NCI-H82 treated with DMSO at 0.1 percent for 48 hours (cell line): ENCODE measurements at regions not wholly inside any gene's neighbourhood (a gene's known extent, or its start where the extent isn't known, plus 50 kb on each side); places are given as distances from the start of the nearest gene placed in this dataset.
"Not testable (repeated sequence)": the region's sequence is repeated elsewhere in the genome, so short reads cannot be mapped to it uniquely, and the experiment has no call there.

Source experiments
- DNase-seq: peaks from one replicate; lab custom pipeline; 2025; ENCODE audit not compliant: unreplicated experiment; lab: John Stamatoyannopoulos, UW

DNA sequence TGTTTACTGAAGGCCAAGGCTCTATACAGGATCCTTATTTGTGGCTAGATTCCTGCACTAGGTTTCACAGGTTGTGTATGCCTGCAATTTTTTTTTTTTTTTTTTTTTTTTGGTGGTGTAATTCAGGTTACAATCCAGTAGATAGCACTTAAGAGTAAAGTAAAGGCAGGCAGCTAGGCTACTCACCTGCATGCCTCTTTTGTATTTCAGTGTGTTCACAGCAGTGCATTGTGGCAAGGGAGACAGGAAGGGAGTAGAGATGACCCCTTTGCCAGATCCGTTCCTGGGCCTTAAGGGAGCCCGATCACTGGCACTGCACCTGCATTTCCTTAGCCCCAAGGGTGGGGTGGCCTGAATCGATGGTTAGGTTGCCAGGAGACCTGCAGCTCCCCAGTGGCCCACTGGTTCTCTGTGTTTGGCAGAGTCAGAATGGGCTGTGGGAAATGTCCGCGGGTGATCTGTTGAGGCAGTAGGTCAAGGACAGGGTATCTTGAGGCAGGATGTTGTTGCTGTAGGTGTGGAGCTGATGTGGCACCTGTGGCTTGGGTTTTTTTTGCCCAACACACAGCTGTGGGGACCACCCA, 374.9 kb upstream of the AADAT start:
- DNase-seq: no peak

DNA sequence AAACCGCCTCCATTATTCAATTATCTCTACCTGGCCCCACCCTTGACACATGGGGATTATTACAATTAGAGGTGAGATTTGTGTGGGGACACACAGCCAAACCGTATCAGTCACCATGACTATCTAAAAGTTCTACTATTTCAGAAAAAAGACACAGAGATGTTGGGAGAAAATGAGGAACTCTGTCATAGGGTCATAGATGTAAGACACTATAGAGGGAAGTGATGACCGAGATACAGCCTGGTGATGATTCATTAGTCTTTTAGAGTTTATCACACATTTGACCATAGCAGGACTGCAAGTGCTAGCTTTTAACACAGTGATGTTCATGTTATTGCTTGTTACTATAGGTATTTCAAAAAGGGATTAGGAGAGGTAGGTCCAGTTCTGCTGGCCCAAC, 357.0 kb upstream of the AADAT start:
- DNase-seq: no peak

DNA sequence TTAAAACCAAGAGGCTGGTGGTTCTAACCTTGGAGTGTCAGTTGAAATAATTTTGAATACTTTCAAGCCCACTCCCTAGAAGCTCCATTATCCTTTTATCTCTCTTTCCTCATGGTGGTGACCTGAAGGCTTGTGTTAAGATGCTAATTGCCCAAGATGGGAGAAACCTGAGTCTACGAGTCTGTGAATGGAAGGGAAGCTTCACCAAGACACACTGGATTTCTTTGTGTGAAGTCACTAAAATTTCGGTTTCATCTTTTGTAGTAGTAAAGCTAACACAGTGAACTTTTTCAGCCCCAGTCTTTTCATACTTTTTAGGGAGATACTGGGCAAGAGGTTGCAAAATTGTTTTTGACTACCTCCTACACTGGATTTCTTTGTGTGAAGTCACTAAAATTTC, 351.4 kb upstream of the AADAT start:
- not testable (repeated sequence) for DNase-seq

DNA sequence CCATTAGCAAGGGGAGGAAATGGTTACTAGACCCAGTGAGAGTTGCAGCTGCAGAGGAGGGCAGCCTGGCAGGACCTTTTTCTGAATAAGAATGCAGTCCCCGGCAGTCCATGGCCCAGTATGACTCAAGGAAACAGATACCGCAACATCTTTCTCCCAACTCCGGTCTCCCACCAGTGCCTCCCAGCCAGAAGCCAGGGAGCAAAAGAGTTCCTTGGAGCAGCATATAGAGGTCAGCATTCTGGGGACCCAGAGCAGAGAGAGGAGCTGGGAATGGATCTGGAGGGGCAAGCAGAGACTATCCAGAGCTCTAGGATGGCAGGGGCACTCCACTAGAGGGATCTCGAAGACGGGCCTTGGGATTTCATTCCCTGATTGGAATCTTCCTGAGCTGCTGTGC, 339.2 kb upstream of the AADAT start:
- DNase-seq: no peak

DNA sequence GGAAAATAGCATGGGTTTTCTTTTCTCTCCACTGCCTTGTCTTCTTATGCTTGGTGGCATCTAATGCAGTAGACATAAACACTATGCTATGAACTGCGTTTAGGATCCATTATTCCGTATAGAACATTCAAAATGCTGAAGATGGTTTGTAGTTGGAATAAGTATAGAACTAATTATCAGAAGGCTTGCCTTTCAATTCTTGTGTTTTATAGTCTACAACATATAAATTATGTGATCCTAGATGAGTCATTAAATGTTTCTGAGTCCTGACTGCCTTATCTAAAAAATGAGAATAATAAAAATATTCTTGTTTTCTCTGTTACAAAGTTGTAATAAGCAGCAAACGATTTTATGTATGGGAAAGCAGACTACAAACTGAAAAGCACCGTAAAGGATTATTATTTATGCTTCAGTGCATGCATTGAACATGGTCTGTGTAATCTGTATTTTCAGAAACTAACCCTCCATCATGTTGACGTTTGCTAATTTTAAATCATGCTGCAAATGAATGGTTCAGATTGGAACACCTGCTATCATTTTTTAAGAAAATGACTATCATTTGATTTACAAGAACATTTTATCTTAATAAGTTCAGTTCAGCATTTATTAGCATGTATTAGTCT, 335.9 kb upstream of the AADAT start:
- no peak for DNase-seq

DNA sequence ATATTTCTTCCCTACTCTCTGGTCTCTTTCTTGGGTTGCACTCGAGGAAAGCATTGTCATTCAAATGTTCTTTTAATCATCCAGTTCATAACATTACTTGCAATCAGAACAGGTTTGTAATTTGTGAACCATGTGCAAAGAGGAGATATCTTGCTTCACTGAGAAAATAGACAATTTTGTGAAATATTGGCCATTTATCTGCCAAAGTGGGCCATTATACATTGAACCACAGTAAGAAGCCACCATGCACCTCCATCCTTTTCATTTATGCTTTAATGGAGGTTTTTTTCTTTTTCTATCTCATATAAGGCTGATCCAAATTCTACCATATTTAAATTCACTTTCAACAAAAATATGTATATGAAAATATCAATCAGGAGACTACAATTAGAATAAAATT, 335.3 kb upstream of the AADAT start:
- DNase-seq: no peak

DNA sequence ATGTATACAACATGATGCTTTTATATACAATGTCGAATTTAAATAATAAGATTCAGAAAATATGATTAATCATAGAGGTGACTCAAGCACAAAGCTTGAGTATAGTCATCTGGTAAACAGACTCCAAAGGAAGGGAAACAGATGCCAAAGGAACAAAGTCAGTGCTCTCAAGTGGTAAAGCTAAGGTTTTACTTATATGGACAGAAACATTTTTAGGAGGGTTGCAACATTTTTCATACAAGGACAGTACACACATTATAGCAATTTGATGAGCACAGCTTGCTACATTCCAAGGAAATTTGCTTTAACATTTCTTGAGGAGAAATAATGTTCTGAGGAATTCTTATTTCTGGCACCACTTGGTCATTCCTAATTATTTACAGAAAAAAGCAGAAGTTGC, 333.4 kb upstream of the AADAT start:
- DNase-seq: no peak

DNA sequence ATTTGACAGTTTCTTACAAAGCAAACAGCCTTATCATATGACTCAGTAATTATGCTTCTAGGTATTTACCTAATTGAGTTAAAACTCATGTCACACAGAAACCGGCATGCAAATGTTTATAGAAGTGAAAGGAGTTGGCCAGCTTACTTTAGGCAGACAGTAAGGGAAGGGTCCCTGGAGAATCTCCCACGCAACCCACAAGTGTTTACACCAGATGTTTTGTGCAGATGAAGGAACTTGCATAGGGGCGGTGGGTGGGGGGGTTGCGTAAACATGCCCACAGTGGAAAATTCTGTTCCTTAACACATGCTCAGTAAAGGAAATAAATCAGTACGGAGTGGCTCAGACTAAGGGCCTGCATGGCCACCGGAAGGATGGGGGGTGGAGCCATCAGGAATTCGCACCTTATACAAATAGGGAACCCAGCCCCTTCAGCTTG, 330.5 kb upstream of the AADAT start:
- no peak for DNase-seq

DNA sequence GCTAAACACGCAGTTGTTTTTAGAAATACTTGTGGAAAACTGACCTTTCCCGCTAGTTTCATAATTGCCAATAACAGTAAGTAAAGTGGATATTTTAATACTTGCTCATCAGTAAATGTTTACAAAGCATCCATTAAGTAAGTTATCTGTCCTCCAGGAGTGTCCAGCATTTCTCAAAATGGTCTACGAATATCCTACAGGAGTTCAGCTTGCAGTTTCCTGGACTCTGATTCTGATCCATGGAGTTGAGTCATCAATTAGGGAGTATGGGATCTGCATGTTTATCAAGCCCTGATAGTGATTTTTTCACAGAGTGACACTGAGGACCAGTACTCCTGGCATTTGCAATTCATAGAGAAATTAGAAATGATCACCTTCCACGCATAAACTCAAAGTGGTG, 325.2 kb upstream of the AADAT start:
- no peak for DNase-seq

DNA sequence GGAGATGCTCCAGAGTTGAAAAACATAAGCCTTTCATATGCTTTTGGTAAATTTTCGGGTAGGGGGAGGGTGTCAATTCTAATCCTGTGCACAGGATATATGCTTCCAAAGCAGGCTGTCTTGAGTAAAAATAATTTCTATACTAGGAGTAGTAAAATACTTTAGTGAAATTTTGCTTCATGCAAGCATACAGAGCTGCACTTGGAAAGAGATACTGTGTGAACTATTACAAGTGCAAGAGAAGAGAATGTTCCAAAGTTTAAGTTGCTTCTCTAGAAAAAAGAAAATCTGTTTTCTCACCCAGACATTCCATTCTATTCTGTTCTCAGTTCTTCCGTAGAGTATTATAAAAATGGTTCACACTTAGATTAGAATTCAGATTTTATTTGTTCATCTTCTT, 324.6 kb upstream of the AADAT start:
- DNase-seq: no peak

DNA sequence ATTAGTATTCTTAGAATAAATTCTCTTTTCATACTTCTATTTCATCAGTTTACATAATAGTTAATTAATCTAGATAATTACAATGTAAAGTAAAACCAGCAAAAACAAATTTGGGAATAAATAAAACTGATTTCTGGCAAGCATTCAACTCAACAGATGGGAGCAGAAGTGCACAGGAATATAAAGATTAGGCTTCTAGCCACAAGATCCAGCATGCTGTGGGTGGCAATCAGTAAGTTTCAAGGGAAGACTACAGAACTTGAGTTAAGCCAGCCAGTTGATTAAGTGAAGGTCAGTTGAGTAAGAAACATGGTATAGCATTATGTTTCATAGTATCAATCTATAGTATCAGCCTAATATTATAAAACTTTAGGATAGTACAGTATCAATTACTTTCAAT, 324.2 kb upstream of the AADAT start:
- peak; percentile 7 for DNase-seq

DNA sequence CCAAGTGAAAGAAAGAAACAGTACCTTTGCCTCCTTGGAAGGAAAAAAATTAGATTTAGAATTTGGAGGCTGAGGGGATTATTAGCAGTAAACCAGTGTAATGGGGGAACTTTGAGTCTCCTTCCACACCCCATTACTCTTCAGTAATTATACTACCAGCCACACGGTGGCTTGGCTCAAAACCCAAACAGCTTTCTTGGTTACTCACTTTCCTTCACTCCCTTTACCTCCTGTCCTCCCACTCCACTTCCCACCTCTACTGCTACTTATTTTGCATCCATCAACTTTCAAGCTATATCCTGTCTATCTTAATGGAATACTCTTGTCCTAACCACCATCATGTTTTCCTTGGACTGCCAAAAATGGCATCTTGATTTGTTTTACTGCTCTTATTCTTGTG, 310.6 kb upstream of the AADAT start:
- no peak for DNase-seq

DNA sequence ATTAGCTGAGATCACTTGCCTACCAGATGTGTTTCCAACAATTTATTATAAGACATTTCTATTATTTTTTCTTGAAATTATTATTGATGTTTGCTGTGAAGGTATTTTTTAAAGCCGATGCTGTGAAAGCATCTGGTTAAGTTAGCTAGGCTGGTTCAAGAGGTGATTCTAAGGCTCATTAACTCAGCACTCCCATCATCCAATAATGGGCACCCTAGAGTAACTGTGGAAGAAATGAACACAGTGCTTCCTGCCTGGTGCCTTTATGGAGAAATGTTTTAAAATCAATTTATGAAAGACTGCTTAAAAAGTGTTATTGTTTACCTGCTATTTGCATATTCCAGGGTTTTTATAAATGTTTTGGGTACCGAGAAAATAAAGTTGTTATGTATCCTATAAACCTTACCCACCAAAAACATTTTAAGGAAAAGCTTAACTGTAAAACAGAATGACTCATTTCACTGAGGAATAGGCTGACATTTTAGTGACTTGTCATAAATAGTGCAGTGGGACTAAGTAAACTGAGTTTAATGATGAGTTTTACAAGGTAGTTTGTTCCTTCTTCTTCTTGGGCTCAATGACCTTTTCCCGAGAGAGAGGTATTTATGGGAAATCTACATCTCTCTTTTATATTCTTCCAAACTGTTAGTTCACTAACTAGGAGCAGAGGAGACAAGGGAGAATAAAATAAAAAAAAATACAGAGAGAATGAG, 310.0 kb upstream of the AADAT start:
- no peak for DNase-seq

DNA sequence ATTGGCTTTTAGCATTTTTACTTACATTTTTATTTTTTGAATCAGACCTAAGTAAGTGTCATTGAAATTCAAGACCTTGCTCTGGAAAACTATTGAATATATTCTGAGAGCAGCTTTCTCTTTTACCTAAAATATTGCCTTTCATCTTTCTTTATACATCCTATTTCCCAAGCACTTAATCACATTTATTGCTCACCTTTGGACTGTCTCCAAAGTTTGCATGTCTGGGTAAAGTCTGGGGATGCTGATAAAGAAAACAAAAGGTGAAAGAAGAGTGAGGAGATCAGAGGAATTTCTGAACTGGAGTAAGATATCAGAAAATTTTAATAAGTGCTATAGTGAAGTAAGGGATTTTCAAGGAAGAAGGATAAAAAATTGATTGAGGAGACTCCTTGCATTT, 308.5 kb upstream of the AADAT start:
- DNase-seq: no peak

DNA sequence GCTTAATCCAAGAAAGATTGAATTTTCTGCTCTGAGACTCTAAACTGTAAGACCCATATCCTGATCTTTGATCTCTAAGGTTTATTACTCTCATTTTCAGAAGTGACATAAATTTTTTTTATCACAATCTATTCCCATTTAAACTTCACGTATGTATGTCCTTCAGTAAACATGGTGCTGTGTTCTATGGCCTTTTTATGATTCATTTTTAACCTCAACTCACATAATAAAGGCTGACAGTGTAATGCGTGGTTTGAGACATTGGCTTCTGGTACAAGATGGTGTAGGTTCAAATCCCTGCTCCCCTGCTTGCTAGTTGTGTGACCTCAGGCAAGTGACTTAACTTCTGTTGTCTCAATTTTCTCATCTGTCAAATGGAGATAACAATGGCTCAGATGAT, 306.0 kb upstream of the AADAT start:
- no peak for DNase-seq

DNA sequence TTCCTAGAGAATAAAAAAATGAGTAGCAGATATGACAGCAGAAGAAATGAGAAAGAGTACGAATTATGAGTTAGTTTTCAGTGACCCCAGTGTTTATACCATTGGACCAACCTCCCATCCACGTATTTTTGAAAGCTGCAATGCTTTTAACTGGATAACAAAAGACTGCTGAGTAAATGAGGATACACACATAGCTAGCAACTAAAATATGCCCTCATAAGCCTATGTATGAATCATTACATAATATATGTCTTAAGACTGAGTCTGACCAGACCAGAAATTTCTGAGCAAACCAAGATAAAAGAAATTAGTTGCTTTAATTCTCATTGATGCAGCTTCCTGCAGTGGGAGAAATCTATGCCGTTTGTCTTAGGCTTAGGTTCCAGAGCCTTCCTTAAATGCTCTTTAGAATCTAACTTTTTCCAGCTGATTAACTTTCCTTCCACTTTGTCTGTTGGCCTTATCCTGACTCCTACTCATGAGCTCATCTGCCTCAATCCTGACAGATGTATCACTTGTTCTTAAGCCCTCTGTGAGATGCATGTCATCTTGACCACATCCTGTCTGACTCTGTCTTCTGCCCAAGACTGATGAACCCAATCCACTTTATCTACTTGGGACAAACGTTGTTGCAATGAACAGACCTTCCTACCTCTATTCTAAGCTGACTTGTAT, 301.4 kb upstream of the AADAT start:
- no peak for DNase-seq

DNA sequence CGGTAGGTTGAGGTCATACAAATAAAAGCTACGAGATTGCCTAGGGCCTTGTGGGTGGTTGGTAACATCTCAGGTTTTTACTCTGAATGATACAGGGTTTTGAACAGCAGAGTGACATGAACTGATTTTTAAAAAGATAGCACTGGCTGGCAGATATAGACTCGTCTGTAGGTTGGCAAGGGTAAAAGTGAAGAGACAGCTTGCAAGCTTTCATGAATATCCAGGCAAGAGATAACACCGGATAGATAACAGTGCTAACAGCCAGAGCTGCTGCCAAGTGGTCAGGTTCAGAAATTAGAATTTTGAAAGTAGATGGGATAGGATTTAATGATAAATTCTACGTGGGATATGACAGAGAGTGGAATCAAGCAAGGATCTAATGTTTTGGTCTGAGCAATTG, 299.7 kb upstream of the AADAT start:
- DNase-seq: no peak

DNA sequence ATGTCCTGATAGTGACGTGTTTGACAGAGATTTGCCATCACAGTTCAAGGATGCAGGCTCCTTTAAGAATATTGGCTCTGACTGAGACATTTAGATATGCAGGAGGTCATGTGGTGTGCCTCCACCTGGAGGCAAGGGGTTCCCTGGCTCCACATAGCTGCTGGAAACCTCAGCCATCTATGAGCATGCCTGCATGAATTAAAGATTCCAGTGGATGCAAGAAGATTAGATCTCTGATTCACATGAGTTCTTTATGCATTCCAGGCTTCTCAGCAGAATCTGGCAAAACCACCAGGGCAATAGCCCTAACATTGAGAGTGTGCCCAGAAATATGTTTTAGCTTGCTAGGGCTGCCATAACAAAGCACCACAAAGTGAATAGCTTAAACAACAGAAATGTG, 298.5 kb upstream of the AADAT start:
- no peak for DNase-seq

DNA sequence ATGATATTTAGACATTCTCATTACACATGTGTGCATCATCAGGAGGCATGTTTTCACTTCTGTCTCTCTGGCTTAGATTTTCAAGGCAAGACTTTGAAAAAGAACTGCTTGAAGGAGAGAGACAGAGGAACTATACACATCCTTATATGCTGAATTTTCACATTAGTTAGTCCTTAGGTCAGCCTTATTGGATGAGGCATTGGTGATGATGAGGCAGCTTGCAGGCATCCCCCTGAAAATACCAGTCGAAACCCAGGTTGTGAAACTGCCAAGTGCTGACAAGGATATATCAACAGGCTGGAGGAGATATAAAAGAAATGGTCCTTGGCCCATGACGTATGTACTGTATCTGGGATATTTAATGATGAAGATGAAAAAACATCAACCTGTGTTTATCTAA, 297.2 kb upstream of the AADAT start:
- no peak for DNase-seq

DNA sequence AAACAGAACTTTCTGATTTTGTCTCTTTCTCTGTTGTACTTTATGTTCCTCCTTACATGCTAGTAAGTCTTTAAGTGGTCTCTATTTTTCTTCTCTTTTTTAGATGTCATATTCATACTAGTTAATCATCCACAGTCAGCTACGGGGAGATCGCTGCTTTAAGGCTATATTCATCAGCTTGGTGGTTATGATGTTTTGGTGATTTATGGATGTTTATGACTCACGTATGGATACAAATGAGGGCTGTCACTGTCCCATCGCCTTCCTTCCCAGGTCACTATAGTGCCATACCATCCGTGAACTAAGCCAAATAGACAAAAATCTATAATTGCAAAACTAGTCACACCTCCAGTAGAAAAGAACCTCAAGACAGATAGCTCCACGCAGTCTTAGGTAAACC, 296.8 kb upstream of the AADAT start:
- no peak for DNase-seq

DNA sequence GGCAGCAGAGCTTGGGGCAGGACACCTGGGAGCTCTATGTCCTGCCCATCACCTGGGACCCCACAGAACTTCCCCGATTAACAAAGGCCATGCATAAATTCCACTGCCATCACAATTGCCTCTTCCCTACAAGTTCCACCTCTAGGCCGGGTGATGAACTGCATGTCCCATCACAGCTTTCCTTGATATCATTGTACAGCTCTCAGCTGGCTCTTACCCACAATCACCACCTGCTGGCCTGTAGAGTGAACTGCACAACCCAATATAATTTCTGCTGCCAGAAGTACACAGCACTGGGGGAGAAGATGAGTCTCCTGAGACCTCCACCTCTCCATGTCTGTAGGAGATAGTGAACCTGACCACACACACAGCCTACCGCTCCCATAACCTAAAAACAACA, 285.0 kb upstream of the AADAT start:
- DNase-seq: no peak

DNA sequence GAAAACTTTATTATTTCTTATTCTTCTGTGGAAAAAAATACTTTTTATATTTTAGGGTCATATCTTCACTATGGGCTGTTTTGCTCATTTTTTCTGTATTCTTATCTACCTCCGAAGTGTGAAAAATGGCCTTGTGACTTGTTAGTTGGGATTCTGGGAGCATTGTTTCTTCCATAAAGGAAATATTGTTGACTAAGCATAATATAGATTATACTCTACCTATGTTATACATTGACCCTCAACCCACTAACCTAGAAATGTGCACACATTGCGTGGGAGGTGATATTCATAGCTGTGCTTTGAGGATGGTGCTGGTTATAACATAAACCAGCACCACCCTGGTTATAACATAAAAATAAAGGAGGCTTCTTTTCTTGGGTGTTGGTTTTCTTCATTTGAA, 259.2 kb upstream of the AADAT start:
- no peak for DNase-seq
